ENCODE measurements at regions not wholly inside any gene's neighbourhood (a gene's known extent, or its start where the extent isn't known, plus 50 kb on each side); places are given as distances from the start of the nearest gene placed in this dataset.

DNA sequence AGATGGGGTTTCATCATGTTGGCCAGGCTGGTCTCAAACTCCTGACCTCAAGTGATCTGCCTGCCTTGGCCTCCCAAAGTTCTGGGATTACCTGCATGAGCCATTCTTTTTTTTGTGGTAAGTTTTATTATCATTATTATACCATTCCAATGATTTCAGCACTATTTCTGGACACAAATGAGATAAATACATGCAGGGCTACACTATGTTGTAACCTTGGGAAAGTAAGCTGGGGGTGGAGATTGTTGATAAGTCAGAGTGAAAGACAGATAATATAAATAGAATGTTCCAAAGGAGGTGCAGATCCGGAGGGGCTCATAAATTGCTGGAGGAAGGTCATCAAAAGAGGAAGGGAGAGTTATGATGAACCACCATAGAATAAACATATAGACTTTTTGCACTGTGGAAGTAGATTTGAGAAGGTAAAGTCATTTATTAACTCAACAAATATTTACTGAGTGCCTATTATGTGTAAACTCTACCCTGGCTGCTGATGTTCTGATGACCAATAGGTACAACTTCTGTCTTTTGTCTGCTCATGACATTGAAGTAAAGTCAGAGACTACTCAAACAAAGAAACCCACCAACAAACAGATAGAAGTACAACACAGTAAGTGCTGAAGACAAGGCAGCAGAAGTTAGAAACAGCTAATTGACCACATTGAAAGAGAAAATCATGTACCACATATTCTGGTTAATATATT, 478.9 kb upstream of the GOLIM4 start:
- DNase-seq (no peak), ATAC-seq (no peak)
- intact Hi-C loops (cut with micrococcal nuclease) = no loop called here

DNA sequence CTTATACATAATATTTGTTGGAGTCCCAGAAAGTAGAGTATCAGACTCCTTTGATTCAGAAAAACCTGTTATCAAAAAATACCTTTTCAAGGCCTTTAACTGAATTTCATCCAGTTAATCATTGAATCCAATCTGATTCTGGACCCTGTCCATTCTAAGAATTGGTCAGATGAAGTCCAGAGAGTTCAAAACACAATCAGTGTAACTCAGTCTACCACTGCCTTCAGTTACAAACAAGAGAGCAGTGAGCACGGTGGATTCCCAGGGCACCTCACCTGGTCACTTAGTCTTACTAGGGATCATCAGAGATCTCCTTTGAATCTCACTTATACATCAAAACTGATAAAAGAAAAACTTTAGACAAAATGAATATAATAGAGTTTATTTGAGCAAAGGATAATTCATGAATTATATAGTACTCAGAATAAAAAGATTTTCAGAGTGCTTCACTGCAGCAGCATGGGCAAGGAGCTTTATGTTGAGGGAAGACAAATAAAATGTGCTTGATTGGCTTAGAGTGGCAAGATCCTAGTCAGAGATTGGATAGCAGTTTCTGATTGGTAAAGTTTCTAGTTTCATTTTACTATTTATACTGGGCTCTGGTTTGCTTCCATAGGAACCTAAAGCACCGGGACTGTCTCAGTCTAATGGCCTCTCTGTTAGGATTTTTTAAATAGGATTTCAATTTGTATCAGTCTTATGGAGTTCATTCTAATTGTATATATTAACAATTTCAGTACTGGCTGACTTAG, 474.9 kb upstream of the GOLIM4 start:
- intact Hi-C loops (cut with micrococcal nuclease) = no loop called here
- ATAC-seq = no peak
- DNase-seq = no peak

DNA sequence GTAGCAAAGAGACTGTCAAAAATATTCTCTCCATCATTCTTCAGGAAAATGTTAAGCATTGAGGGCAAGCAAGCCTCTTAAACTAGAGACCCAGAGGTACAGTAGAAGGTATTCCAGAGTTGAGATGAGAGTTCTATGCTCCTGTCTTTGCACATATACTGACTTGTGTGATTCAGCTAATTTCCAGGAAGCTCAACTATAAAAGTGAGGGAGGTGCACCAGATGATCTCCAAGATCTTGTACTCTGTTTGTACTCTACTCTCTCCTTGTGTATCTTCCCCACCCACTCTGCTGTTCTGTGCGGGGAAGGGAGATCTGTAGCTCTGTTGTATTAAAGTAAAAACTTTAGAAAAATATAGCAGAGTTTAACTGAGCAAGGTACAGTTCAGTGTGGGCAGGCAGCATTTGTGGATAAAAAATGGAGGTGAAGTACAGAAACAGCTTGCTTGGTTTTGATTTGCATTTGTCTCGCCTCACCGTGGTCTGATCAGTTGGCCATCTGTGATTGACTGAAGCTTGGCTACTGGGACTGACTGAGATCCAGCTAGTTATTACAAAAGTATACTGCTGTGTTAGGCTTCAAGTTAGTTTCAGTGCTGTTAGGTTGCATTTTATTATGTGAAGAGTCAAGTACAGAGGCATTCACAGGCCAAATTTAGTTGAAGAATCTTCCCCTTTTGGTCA, 463.1 kb upstream of the GOLIM4 start:
- ATAC-seq (no peak), DNase-seq (no peak)
- intact Hi-C loops (cut with micrococcal nuclease) = no loop called here

DNA sequence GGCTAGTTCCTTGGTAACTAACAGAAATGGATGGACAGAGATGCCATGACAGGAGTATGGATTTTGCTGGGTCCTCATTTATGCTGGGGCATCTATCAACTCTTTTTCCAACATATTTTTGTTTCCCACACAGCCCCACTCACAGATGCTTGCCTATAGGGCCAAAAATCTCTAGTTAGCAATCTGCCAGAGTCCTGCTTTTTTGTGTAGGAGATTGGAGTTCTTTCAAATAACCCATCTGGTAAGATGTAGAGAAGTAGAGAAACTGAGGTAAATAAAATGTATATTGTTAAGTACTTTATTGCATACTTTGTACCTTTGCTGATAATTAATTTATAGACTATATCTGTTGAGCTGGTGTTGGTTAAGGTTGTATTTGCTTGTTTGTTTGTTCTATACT, 456.5 kb upstream of the GOLIM4 start:
- DNase-seq = no peak
- ATAC-seq = no peak
- intact Hi-C loops (cut with micrococcal nuclease) = no loop called here

DNA sequence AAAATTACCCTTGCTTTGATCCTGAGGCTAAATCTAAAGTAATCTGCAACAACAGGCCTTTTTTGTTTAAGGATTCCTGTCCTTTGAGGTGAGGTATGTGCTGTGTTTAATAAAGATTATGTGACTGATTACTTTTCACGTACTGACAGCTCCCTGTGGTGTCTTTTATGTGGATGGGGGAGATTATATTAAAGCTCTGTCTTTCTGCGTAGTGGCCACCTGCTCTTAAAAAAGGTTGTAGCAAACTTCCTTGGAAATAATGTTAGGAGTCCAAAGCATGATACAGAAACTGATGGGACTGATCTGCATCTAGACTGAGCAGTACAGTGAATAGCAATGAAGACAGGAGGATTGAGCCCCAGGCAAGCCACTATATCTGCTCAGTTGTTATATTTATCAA, 453.0 kb upstream of the GOLIM4 start:
- ATAC-seq = no peak
- no peak for DNase-seq
- intact Hi-C loops (cut with micrococcal nuclease) = no loop called here

DNA sequence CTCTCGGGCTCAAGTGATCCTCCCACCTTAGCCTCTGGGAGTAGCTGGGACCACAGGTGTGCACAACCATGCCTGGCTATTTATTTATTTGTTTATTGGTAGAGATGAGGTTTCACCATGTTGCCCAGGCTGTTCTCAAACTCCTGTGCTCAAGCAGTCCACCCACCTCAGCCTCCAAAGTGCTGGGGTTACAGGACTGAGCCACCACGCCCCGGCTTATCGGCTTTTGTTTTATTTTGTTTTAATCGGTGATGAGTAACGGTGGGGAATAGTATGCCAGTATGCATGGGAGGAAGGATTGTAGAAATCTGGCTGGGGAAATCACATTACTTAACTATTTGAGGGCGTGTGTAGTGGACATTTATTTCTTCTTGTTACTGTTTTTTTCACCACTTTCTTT, 451.0 kb upstream of the GOLIM4 start:
- intact Hi-C loops (cut with micrococcal nuclease) = no loop called here
- DNase-seq (no peak), ATAC-seq (no peak)

DNA sequence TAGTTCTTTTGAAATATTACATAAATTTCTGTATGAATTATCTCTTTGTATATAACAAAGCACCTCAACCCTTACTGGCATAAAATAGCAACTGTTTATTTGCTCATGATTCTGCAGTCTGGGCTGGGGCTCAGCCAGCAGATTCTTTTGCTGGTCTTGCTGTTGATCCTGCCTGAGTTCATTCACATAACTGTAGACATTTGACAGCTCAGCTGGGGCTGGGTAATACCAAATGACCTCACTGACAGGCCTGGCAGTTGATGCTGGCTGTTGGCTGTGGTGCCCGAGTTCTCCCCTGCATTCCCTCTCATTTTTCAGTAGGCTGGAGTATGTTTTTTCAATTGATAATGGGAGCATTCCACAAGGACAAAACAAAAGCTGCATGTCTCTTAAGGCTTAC, 449.9 kb upstream of the GOLIM4 start:
- ATAC-seq (peak; percentile 97), DNase-seq (peak; percentile 66)
- intact Hi-C loops (cut with micrococcal nuclease) = no loop called here

DNA sequence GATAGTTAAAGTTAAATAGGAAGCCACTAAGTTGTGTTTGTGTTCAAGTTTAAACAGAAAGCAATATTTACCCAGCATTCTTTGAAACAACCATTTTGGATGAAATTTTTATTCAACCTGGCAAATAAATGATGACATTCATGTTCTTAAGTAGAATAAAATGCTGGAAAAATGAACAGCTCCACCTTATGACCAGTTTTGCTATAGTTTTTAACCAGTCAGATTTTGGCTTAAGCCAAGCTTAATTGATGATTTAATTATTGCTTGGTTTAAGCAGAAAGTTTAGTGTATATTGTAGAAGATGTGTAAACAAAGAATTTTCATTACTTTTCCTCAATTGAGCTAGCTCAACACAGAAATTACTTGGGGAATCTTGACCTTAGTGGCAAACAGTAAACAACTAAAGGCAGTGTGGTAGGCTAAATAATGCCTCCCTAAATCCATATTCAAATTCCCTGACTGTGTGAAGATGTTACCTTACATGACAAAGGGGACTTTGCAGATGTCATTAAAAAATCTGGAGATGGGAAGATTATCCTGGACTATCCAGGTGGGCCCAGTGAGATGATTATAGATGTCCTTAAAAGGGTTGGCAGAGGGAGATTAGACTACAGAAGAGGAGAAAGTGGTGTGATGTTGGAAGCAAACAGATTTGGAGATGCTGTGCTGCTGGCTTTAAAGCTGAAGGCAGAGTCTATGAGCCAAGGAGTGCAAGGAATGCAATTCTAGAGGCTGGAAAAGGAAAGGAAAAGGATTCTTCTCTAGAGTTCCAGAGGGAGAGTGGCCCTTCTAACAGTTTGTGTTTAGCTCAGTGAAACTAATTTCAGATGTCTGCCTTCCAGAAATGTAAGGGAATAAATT, 448.6 kb upstream of the GOLIM4 start:
- DNase-seq (no peak), ATAC-seq (no peak)
- intact Hi-C loops (cut with micrococcal nuclease) = no loop called here

DNA sequence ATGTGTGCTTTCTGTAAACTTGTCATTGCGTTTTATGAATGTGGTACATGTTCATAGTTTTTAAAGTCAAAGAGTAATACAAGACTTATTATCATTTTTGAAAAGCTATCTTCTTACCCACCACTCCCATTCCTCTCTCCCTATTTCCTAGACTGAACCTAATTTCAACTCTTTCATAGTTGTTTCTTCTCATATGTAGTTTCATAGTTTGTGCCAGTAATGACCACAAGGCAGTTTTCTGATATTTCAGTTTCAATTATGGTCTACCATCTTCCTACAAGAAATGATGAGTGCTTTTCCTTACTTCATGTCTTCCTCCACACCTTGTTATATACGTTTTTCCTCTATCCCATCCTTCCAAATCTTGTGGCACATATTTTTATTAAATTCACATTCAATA, 445.0 kb upstream of the GOLIM4 start:
- intact Hi-C loops (cut with micrococcal nuclease) = no loop called here
- DNase-seq (no peak), ATAC-seq (no peak)

DNA sequence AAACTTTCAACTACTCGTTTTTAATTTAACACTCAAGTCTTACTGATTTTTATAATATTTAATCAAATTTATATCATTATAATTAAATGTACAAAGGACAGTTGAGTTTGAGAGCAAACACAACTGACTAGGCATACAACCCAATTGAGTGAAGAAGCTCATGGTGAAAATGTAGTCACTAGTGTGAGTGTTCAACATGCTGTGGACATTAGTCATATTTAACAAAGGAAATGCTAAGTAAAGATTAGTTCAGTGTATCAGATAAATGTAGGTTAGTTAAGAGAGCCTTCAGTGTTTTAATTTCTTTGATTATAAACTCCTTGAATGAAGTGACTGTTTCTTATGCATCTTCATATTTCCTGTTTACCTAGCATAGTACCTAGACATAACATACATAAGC, 444.2 kb upstream of the GOLIM4 start:
- intact Hi-C loops (cut with micrococcal nuclease) = no loop called here
- ATAC-seq = no peak
- DNase-seq = no peak

DNA sequence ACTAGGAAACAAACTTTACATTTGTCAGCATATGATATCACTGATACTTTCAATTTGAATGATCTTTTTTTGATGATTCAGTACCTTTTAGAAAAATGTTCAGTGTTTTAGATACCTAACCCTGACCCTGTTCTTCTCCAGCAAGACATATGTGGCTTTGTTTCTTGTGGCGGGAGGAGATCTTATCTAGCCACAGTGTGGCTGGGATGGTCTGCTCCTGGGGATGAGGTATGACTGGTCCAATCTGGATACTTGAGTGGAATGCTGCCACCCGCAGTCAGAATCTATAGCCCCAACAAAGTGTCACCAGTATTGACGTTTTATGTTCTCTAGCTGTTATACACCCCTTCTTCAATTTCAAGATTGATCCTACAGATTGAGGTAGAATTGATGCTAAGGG, 439.0 kb upstream of the GOLIM4 start:
- DNase-seq (no peak), ATAC-seq (no peak)
- intact Hi-C loops (cut with micrococcal nuclease) = no loop called here

DNA sequence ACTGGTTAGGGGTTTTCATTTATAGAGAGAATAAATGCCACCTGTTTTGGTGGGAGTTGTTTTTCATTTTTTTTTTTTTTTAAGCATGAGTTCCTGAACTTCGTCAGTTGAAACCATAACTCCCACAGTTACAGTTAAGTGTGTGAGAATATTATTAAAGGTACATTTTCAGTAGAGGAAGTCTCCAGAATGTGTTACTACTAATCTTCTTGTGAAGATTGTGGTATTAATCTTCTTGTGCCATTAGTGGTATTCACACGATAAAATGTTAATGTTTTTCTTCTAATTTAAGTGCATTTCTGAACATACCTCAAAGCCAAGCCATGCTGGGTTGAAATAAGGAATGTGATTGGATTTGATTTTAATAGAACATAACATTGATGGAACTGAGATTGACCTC, 437.9 kb upstream of the GOLIM4 start:
- intact Hi-C loops (cut with micrococcal nuclease) = no loop called here
- DNase-seq (no peak), ATAC-seq (no peak)

DNA sequence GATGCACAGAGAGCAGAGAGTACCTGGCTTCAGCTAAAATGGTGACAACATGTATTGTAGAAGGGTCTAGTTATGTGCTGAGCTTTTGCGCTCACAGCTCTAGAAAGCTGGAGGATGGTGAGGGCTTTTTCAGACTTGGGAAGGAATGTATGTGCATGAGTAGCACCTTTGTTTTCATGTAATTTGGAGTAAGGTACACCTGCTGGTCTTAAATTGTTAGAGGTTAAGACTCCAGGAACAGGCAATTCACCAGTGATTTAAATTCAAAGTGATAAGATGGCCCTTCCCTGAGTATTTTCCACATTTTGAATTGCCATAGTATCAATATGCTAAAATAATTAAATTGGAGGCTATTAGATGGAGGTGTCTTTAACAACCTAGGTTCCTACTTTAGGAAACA, 436.4 kb upstream of the GOLIM4 start:
- intact Hi-C loops (cut with micrococcal nuclease) = no loop called here
- DNase-seq (no peak), ATAC-seq (no peak)

DNA sequence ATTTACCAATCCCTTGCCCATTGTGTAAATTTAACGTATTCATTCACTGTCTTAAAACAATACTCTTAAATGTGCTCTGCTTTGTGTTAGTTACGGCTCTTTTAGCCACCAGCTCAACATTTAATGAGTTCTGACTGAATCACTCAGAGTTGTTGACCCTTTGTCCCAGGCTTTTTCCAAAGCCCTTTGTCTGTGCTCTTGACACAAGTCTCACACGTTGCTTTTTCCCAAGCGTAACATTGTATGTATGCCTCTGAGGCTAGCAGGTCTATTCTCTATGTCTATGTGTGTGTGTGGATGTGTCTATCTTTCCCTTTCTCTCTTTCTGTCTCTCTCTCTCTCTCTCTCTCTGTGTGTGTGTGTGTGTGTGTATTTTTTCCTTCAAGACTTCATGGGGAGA, 435.4 kb upstream of the GOLIM4 start:
- DNase-seq (no peak), ATAC-seq (no peak)
- intact Hi-C loops (cut with micrococcal nuclease) = no loop called here

DNA sequence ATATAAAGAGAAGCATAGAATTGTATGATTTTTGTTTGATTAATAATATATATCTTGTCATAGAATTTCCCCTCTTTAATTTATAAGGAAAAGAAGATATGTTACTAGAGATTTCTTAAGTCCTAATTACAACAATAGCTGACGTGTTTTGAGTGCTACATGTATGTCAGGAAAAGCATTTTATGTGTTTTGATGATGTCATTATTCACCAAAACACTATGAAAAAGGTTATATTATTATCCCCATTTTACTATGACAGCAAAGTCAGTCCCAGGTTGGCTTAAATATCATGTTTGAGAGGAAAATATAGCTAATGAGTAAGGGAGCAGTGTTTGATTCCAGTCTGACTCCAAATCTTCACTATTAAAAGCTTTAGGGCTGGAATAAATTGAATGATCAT, 428.4 kb upstream of the GOLIM4 start:
- ATAC-seq = no peak
- intact Hi-C loops (cut with micrococcal nuclease) = no loop called here
- no peak for DNase-seq

DNA sequence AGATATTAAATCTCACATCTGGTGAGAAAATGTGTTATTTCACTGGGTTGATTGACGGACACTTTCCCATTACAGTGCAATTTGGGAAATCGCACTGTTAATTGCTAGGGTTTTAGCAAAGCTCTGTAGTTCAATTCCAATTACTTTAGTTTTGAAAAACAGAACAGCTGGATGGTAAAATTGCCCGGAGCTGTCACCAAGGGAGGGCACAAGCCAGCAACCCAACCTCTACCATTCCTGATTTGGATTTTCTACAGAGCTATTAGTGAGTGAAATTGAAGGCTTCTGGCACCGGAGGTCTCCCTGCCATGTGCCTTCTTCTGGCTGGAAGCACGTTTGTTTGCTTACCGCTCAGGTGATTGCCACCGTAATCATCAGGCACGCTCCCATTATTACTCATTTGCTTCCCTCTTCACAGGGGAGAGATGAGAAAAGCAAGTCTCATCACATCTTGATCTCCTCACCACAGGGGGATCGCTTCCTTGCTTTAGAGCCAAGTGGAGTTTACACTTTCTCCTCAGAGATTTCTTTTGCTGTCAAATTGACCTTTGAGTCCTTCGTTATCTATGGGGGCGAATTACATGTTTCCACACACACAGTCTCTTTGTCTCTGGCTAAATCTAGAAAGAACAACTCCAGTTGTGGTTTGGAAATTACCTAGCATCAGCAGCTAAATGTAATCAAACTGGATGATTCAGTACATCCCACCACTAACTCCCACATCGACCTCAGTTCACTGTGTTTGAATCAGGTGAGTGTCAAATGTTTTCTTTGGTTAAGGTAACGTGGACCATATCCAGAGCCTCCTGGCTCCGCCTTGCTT, 421.7 kb upstream of the GOLIM4 start:
- no peak for ATAC-seq
- intact Hi-C loops (cut with micrococcal nuclease) = no loop called here
- DNase-seq = no peak

DNA sequence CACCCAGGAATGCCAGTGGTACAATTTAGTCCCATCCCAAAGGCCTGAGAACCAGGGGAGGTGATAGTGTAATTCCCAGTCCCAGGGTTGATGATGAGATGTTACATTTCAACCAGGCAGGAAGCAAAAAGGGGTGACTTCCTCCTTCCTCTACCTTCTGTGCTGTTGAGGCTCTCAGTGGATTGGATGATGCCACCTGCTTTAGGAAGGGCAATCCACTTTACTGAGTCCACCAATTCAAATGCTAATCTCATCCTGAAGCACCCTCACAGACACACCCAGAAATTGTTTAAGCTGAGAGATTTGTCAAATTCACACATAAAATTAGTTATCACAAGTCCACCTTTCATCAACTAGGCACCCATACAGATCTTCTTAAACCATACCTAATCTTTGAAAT, 418.5 kb upstream of the GOLIM4 start:
- DNase-seq = no peak
- intact Hi-C loops (cut with micrococcal nuclease) = no loop called here
- no peak for ATAC-seq

DNA sequence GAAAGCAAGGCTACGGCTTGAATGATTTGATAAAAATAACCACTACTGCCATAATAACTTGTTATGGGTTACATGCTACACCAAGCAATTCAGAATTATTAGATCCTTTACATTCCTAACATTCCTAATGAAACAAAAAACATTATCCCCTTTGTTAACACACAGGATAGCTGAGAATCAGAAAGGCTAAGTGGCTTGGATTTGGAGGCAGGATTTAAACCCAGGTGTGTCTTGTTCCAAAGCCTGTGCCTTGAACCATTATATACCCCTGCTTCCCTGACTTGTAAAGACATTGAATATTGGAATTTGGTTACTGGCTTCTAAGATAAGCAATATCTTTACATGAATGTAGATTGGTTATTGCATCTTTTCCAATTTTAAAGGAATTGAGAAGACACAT, 417.1 kb upstream of the GOLIM4 start:
- intact Hi-C loops (cut with micrococcal nuclease) = no loop called here
- ATAC-seq = no peak
- DNase-seq = no peak

DNA sequence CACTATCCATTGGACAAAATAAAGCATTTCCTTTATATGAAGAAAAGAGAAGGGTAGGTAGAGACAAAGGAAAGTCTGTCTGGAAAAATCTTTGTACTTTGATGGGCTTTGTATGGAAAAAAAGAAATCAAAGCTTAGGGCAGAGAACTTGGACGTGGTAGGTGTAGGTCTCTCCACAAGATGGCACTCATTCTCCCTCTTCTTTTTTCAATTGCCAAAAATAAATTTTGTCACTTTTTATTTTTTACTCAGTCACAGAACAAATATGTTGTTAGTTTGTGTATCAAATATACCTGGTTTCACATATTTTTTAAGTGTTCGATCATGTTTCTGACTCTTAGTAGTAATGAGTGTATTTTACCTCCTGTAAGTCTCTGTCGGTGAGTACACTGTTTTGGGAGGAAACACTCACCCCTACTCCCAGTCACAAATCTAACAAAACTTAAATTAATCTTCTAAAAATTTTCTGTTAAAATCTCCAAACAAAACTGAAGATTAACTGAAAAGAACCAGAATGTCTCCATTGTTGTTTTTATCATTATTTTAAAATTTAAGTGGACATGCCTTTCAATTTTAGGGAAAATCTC, 415.8 kb upstream of the GOLIM4 start:
- no peak for ATAC-seq
- intact Hi-C loops (cut with micrococcal nuclease) = no loop called here

More for the DNA sequence above, 415.8 kb upstream of the GOLIM4 start:
- DNase-seq = no peak

Measured in left ventricle myocardium superior (tissue), 1 donor.